HCT116 (cell line): ENCODE measurements at regions not wholly inside any gene's neighbourhood (a gene's known extent, or its start where the extent isn't known, plus 50 kb on each side); places are given as distances from the start of the nearest gene placed in this dataset.

Source experiments
- ATAC-seq: fragments of 200-7000 bp; cut with Tn5 transposase; 2 replicates; pipeline ENCODE4 v1.9.1; 2020; ENCODE audit warnings: mild to moderate bottlenecking, moderate library complexity
- BruUV-seq: library from RNA; stranded (reverse); fragments of 400-500 nt; replicated peaks from 2 replicates; lab custom pipeline; 2021; lab: Mats Ljungman, UMichigan
- CTCF ChIA-PET: fragments of 300-600 bp; sonication (Branson Sonifier 250); formaldehyde crosslinking; loops from one replicate; lab custom pipeline; 2021; ENCODE audit warnings: antibody characterized with exemption; lab: Charles Lee
- POLR2A ChIA-PET: fragments of 300-600, 350-600 bp; sonication (Branson Sonifier 250); formaldehyde crosslinking; loops from one replicate; lab custom pipeline; 2021; ENCODE audit warnings: antibody characterized with exemption; lab: Charles Lee
- RAD21 ChIA-PET, 2 experiments: fragments of 300-600 bp; sonication (Branson Sonifier 250); formaldehyde crosslinking; loops; one replicate each; lab custom pipeline; 2023; ENCODE audit warnings: low total read pairs in 2 of 2; ENCODE audit not compliant: uncharacterized antibody in 2 of 2, unreplicated experiment in 2 of 2, low non-redundant PET in 1 of 2; lab: Charles Lee
- DNase-seq: peaks from one replicate; pipeline ENCODE4 v3.0.0-alpha.2; 2010; ENCODE audit warnings: low read depth, low spot score
- H2AFZ ChIP-seq: fragments of 200-600 bp; shearing (Covaris generic), sonication (generic); 2 replicates; pipeline ENCODE4 v1.6.1; 2017; ENCODE audit warnings: low read depth, mixed run types, mixed read lengths, antibody characterized with exemption, low read length; ENCODE audit not compliant: poor library complexity, severe bottlenecking
- H3K27ac ChIP-seq: 2 replicates; pipeline ENCODE4 v1.5.1; 2012; ENCODE audit warnings: low read depth, low read length
- H3K27me3 ChIP-seq: fragments of 200-600 bp; sonication (generic); 2 replicates; pipeline ENCODE4 v1.6.1; 2016; ENCODE audit warnings: mixed run types, low read length, mixed read lengths; ENCODE audit not compliant: insufficient read depth
- H3K36me3 ChIP-seq, 2 experiments: fragments of 200-500 bp in 1 of 2; fragments of 200-600 bp in 1 of 2; sonication (Bioruptor generic) in 1 of 2; sonication (generic) in 1 of 2; 2 replicates each; pipeline versions ENCODE4 v1.5.1 to v1.6.1; 2014 to 2016; ENCODE audit warnings: low read length in 2 of 2, inconsistent platforms in 1 of 2, mixed read lengths in 1 of 2, mixed run types in 1 of 2; ENCODE audit not compliant: insufficient read depth in 2 of 2, control insufficient read depth in 1 of 2
- H3K4me1 ChIP-seq, 2 experiments: fragments of 200-600 bp in 1 of 2; sonication (generic) in 1 of 2; 2 replicates each; pipeline versions ENCODE4 v1.5.1 to v1.6.1; 2012 to 2017; ENCODE audit warnings: low read length in 2 of 2, inconsistent platforms in 1 of 2, mild to moderate bottlenecking in 1 of 2, mixed read lengths in 1 of 2, mixed run types in 1 of 2, moderate library complexity in 1 of 2; ENCODE audit not compliant: insufficient read depth in 2 of 2, control insufficient read depth in 1 of 2
- H3K4me2 ChIP-seq: fragments of 200-600 bp; sonication (generic); 2 replicates; pipeline ENCODE4 v1.6.1; 2017; ENCODE audit warnings: mixed run types, low read length, mixed read lengths
- H3K4me3 ChIP-seq, 2 experiments: fragments of 200-600 bp in 1 of 2; sonication (generic) in 1 of 2; replicated peaks in 1 of 2; 2 replicates each; pipeline ENCODE4 v1.5.1; 2011 to 2016; ENCODE audit warnings: low read length in 2 of 2, control low read depth in 1 of 2, low read depth in 1 of 2, mild to moderate bottlenecking in 1 of 2, mixed read lengths in 1 of 2, mixed run types in 1 of 2
- H3K79me2 ChIP-seq: fragments of 200-600 bp; sonication (generic); 2 replicates; pipeline ENCODE4 v1.6.1; 2017; ENCODE audit warnings: mild to moderate bottlenecking, mixed run types, low read length, moderate library complexity, mixed read lengths; ENCODE audit not compliant: insufficient read depth
- H3K9ac ChIP-seq: fragments of 200-600 bp; sonication (generic); 2 replicates; pipeline ENCODE4 v1.6.1; 2016; ENCODE audit warnings: low read length, mixed read lengths
- H3K9me2 ChIP-seq: fragments of 200-600 bp; sonication (generic), shearing (Covaris generic); 2 replicates; pipeline ENCODE4 v1.6.1; 2017; ENCODE audit warnings: mixed run types, mild to moderate bottlenecking, moderate library complexity; ENCODE audit not compliant: insufficient read depth
- H3K9me3 ChIP-seq, 2 experiments: fragments of 200-500 bp in 1 of 2; fragments of 200-600 bp in 1 of 2; sonication (Bioruptor generic) in 1 of 2; sonication (generic) in 1 of 2; 2 replicates each; pipeline ENCODE4 v1.6.1; 2014 to 2017; ENCODE audit warnings: low read length in 2 of 2, mixed read lengths in 2 of 2, inconsistent platforms in 1 of 2, low read depth in 1 of 2, mild to moderate bottlenecking in 1 of 2, mixed run types in 1 of 2, moderate library complexity in 1 of 2; ENCODE audit not compliant: control insufficient read depth in 1 of 2, insufficient read depth in 1 of 2
- H4K20me1 ChIP-seq: fragments of 200-600 bp; sonication (generic), shearing (Covaris generic); 2 replicates; pipeline ENCODE4 v1.6.1; 2017; ENCODE audit warnings: mixed run types, mild to moderate bottlenecking, moderate library complexity; ENCODE audit not compliant: insufficient read depth
- ATF3 ChIP-seq: IDR thresholded peaks from 2 replicates; pipeline ENCODE4 v1.6.1; 2012
- CEBPB ChIP-seq: IDR thresholded peaks from 2 replicates; pipeline ENCODE4 v1.6.1; 2012; ENCODE audit warnings: low read depth
- EGR1 ChIP-seq: IDR thresholded peaks from 2 replicates; pipeline ENCODE4 v1.6.1; 2012; ENCODE audit warnings: low read depth
- ELF1 ChIP-seq: IDR thresholded peaks from 2 replicates; pipeline ENCODE4 v1.6.1; 2012; ENCODE audit warnings: low read depth, borderline replicate concordance
- EZH2phosphoT487 ChIP-seq: fragments of 200-600 bp; IDR thresholded peaks from 2 replicates; pipeline ENCODE4 v1.6.1; 2018; ENCODE audit warnings: antibody characterized with exemption, borderline replicate concordance
- POLR2A ChIP-seq: IDR thresholded peaks from 2 replicates; pipeline ENCODE4 v1.7.0; 2011; ENCODE audit warnings: borderline replicate concordance; ENCODE audit not compliant: insufficient read depth, insufficient read length; ENCODE audit errors: extremely low read depth
- RAD21 ChIP-seq: IDR thresholded peaks from 2 replicates; pipeline ENCODE4 v1.6.1; 2012; ENCODE audit warnings: low read depth, mild to moderate bottlenecking
- REST ChIP-seq: IDR thresholded peaks from 2 replicates; pipeline ENCODE4 v1.6.1; 2012; ENCODE audit warnings: low read depth
- SIN3A ChIP-seq: IDR thresholded peaks from 2 replicates; pipeline ENCODE4 v1.6.1; 2012; ENCODE audit warnings: low read depth
- SP1 ChIP-seq: IDR thresholded peaks from 2 replicates; pipeline ENCODE4 v1.6.1; 2012; ENCODE audit warnings: low read depth
- SRF ChIP-seq: IDR thresholded peaks from 2 replicates; pipeline ENCODE4 v1.6.1; 2012; ENCODE audit warnings: low read depth
- intact Hi-C: fragments of 100-400 bp; cut with micrococcal nuclease; formaldehyde crosslinking; loops from 2 replicates; pipeline ENCODE4 v1.10.0; 2022
- TF ChIP-seq, protein P1 (sequence below): IDR thresholded peaks from 2 replicates; pipeline ENCODE4 v1.6.1; 2011; ENCODE audit warnings: mild to moderate bottlenecking, low read length, moderate library complexity; ENCODE audit not compliant: insufficient replicate concordance; ENCODE audit errors: extremely low read depth

DNA sequence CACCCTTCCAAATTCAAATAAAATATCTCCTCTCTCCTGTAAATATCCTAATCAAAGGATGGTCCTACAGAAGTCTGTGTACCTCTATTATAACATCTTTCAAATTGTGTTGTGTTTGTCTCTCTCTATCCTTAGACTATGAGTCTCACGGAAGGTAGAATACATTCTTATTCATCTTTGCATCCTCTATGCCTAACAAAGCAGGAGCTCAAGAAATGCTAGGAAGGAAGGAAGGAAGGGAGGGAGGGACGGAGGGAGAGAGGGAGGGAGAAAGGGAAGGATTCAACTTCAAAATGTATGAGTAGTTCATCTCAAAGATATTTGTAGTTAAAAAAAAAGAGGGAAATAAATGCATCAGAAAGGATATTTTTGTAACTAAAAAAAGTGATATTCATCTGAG, 150.0 kb downstream of the RTP4 start:
- ChIA-PET CTCF (interaction anchor here (1.1 kb wide), 1 partner anchor 161 kb away, joined by 3 read pairs; no protein-coding TSS in a partner anchor), POLR2A (no interaction called here), RAD21 (no interaction called here)
- no peak overlapping the region for H2AFZ ChIP-seq
- intact Hi-C loops: no loop called here
- H3K27ac ChIP-seq: no peak overlapping the region
- H3K4me1 ChIP-seq: no peaks in the 10 kb centered on the region
- no peaks in the 10 kb centered on the region for H3K9me3 ChIP-seq
- H4K20me1 ChIP-seq: no peaks in the 10 kb centered on the region
- DNase-seq: no peak
- no peak overlapping the region for H3K4me3 ChIP-seq
- H3K4me2 ChIP-seq: no peak overlapping the region
- peaks cover 17% of the 10 kb centered on the region for H3K27me3 ChIP-seq
- H3K36me3 ChIP-seq: no peaks in the 10 kb centered on the region
- BruUV-seq: no TSS peak
- H3K9me2 ChIP-seq: no peaks in the 10 kb centered on the region
- H3K9ac ChIP-seq: no peak overlapping the region
- H3K79me2 ChIP-seq: no peaks in the 10 kb centered on the region
- no peak for ATAC-seq
- TF ChIP-seq SRF (no peak), SP1 (no peak), EGR1 (no peak), RAD21 (no peak), REST (no peak), ELF1 (no peak), SIN3A (no peak), EZH2phosphoT487 (no peak), ATF3 (no peak), POLR2A (no peak), CEBPB (no peak)
- TF ChIP-seq, protein P1, sequence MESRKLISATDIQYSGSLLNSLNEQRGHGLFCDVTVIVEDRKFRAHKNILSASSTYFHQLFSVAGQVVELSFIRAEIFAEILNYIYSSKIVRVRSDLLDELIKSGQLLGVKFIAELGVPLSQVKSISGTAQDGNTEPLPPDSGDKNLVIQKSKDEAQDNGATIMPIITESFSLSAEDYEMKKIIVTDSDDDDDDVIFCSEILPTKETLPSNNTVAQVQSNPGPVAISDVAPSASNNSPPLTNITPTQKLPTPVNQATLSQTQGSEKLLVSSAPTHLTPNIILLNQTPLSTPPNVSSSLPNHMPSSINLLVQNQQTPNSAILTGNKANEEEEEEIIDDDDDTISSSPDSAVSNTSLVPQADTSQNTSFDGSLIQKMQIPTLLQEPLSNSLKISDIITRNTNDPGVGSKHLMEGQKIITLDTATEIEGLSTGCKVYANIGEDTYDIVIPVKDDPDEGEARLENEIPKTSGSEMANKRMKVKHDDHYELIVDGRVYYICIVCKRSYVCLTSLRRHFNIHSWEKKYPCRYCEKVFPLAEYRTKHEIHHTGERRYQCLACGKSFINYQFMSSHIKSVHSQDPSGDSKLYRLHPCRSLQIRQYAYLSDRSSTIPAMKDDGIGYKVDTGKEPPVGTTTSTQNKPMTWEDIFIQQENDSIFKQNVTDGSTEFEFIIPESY: no peak
